ENCODE measurements at regions not wholly inside any gene's neighbourhood (a gene's known extent, or its start where the extent isn't known, plus 50 kb on each side); places are given as distances from the start of the nearest gene placed in this dataset.

GRCh38 chr7:21221130-21221529, 206.8 kb upstream of the SP4 start:
- ATAC-seq (ENCODE audit: low FRiP score) (no peak), DNase-seq (ENCODE audit: low spot score) (no peak)
- TF ChIP-seq CTCF (IDR thresholded peaks at IDR 0.05) = no peak

DNA sequence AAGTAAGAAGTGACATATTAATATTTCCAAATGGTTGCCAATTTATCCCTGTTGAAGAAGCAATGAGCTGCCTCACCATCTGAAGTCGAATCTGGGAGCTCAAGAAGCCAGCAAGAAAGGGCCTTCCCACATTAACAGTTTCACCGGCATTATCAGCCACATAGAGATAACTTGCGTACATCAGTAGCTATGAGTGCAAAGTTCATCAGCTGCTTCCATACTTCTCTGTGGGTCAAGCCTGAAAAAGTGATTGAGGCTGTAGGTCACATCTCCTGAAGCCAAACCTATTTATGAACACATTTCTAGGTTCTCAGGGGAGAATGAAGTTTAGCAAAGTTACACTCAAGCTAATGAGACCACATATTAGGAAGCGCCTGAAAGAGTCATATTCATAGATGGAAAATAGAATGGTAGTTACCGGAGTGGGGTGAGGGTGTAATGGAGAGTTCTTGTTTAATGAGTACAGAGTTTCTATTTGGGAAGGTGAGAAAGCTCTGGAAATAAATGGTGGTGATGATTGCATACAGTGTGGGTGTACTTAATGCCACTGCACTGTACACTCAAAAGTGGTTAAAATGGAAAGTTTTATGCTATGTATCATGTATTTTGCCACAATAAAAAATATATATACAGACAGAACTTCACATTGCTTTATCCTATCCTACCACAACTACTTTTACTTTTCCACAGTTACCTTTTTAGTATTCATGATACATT, 189.3 kb upstream of the SP4 start:
- DNase-seq (ENCODE audit: low spot score) (no peak), ATAC-seq (ENCODE audit: low FRiP score) (no peak)
- TF ChIP-seq CTCF (IDR thresholded peaks at IDR 0.05) = no peak

GRCh38 chr7:21243265-21243664, 184.6 kb upstream of the SP4 start:
- ATAC-seq (ENCODE audit: low FRiP score) (no peak), DNase-seq (ENCODE audit: low spot score) (no peak)
- TF ChIP-seq CTCF (IDR thresholded peaks at IDR 0.05) = no peak

- no peak for TF ChIP-seq CTCF (IDR thresholded peaks at IDR 0.05)
- DNase-seq (ENCODE audit: low spot score) = no peak
- no peak for ATAC-seq (ENCODE audit: low FRiP score)
Measured at GRCh38 chr7:21251151-21251800, 176.6 kb upstream of the SP4 start.

DNA sequence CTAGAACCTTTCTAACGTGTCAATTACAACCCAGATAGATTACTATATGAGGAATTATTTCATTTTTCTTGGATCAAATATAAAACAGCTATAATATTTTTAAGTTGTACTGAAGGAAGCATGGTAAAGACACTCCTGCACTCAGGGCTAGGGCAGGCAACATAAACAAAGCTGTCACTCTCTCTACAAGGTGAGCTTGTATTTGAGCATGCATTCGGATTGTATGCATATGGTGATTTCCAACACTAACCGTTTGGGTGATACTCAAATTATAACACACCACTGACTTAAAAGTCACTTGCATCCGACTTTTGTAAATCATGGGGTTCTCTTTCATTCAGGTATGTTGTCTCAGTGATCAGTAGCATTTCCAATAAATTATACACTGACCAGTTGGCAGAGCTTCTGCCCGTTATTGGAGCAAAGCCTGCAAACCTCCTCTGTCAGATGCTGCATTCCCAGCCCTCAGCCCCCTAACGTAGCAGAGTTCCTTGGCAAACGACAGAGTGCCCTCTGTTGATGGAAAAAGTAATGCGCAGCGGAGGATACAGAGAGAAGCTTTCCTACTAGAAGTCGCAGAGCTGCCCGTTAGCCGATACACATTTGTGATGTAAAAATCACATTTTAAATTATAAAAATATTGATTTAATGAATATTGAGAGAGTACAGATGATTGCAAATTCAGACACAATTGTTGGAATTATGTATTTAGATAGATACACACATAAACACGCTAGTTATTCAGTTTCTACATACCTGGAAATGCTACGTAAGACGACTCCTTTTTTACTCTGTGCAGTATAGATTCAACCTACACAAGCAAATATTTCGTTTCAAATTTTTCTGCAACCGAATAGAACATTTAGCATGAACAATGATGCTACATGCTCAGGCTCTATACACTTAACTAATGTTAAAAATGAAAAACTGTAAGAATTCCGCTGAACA, 173.9 kb upstream of the SP4 start:
- ATAC-seq (ENCODE audit: low FRiP score) (no peak), DNase-seq (ENCODE audit: low spot score) (no peak)
- TF ChIP-seq CTCF (IDR thresholded peaks at IDR 0.05) = no peak

- no peak for TF ChIP-seq CTCF (IDR thresholded peaks at IDR 0.05)
- DNase-seq (ENCODE audit: low spot score) (no peak), ATAC-seq (ENCODE audit: low FRiP score) (no peak)
Measured at GRCh38 chr7:21256310-21256877, 171.5 kb upstream of the SP4 start.
